Choroid plexus epithelial cell (primary cell): ENCODE measurements at regions not wholly inside any gene's neighbourhood (a gene's known extent, or its start where the extent isn't known, plus 50 kb on each side); places are given as distances from the start of the nearest gene placed in this dataset.

Experiments used
- DNase-seq: peaks from one replicate; pipeline ENCODE4 v3.0.0-alpha.2; 2010; ENCODE audit warnings: low read depth
- H3K4me3 ChIP-seq: 2 replicates; pipeline ENCODE4 v1.5.1; 2011; ENCODE audit warnings: low read depth, mild to moderate bottlenecking, control low read depth, low read length, moderate library complexity
- TF ChIP-seq, protein P1 (sequence below): conservative IDR thresholded peaks from 2 replicates; pipeline ENCODE4 v1.5.1; 2011; ENCODE audit warnings: low read depth, mild to moderate bottlenecking, control low read depth, inconsistent platforms, low read length, moderate library complexity

GRCh38 chr14:81886588-81886987 is 352.9 kb upstream of the SEL1L start:
- TF ChIP-seq, protein P1, sequence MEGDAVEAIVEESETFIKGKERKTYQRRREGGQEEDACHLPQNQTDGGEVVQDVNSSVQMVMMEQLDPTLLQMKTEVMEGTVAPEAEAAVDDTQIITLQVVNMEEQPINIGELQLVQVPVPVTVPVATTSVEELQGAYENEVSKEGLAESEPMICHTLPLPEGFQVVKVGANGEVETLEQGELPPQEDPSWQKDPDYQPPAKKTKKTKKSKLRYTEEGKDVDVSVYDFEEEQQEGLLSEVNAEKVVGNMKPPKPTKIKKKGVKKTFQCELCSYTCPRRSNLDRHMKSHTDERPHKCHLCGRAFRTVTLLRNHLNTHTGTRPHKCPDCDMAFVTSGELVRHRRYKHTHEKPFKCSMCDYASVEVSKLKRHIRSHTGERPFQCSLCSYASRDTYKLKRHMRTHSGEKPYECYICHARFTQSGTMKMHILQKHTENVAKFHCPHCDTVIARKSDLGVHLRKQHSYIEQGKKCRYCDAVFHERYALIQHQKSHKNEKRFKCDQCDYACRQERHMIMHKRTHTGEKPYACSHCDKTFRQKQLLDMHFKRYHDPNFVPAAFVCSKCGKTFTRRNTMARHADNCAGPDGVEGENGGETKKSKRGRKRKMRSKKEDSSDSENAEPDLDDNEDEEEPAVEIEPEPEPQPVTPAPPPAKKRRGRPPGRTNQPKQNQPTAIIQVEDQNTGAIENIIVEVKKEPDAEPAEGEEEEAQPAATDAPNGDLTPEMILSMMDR: no peak
- no peak for DNase-seq
- no peak overlapping the region for H3K4me3 ChIP-seq

DNA sequence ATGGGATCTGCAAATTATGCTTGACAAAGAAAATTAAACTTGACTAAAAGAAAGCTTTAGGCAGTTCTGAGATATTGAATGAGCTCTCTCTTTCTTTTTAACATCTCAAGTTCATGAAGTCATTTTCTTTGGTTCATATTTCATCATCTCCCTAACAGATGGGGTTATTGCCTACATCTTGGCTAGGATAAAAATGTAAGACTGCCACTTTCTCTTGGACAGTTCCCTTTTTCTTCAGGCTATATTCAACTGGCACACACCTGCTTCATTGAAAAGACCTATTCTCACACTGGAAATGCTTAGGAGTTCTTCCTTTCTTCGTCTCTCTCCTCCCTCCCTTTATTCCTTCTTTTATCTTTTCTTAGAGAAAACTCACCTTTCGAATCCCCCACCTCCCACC is 355.9 kb upstream of the SEL1L start:
- no peak for DNase-seq
- H3K4me3 ChIP-seq: no peak overlapping the region
- TF ChIP-seq, protein P1: no peak

GRCh38 chr14:81890020-81890419 is 356.4 kb upstream of the SEL1L start:
- TF ChIP-seq, protein P1: no peak
- H3K4me3 ChIP-seq: no peak overlapping the region

GRCh38 chr14:81903477-81903876 is 369.8 kb upstream of the SEL1L start:
- no peak for DNase-seq
- TF ChIP-seq, protein P1: no peak
- no peak overlapping the region for H3K4me3 ChIP-seq

More at GRCh38 chr14:81890020-81890419, 356.4 kb upstream of the SEL1L start:
- DNase-seq: no peak

GRCh38 chr14:81927070-81927469 is 393.4 kb upstream of the SEL1L start:
- TF ChIP-seq, protein P1: no peak
- H3K4me3 ChIP-seq: no peak overlapping the region
- DNase-seq: no peak

- TF ChIP-seq, protein P1: no peak
- no peak overlapping the region for H3K4me3 ChIP-seq
- DNase-seq: no peak
Observed at GRCh38 chr14:81931828-81932227, 398.2 kb upstream of the SEL1L start.

DNA sequence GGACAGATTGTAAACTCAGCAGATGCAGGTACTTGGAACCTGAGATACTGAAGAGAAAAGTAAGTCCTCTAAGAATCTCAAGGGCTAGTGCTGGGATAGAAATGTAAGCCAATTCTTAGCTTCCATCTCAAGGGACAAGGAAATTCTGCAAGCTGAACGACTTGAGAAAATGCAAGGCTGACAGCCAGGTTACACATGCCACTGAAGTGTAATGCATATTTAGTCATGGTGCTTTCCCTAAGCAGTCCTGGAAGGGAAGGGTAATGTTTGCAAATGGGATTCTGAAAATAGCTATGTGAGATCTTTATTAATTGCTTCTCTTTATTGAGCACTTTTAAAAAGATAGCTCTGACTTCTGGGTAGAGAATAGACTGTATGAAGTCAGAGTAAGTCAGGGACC is 402.7 kb upstream of the SEL1L start:
- no peak for DNase-seq
- TF ChIP-seq, protein P1: no peak
- H3K4me3 ChIP-seq: no peak overlapping the region
